NCI-H2081 treated with DMSO at 0.1 percent for 48 hours (cell line): ENCODE measurements at regions not wholly inside any gene's neighbourhood (a gene's known extent, or its start where the extent isn't known, plus 50 kb on each side); places are given as distances from the start of the nearest gene placed in this dataset.

Experiments used
- DNase-seq: peaks from one replicate; lab custom pipeline; 2025; lab: John Stamatoyannopoulos, UW

DNA sequence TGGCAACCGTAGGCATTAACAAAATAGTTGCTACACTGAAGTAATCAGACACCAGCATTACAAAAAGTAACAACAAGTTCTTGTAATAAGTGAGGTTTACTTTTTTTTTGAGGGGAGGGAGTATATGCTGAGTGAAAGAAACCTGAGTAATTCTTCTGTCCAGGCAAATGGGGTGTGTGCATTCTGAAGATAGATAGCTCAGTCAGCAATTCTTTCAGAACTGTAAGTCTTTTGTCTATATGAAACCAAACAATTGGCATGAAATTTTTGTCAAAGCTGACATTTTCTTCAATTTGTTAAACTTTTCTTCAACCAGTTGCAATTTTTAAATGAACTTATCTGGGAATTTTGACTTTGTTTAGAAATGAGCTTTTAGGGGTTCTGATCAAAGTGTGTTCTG lies 208.1 kb upstream of the THSD7B start:
- no peak for DNase-seq

DNA sequence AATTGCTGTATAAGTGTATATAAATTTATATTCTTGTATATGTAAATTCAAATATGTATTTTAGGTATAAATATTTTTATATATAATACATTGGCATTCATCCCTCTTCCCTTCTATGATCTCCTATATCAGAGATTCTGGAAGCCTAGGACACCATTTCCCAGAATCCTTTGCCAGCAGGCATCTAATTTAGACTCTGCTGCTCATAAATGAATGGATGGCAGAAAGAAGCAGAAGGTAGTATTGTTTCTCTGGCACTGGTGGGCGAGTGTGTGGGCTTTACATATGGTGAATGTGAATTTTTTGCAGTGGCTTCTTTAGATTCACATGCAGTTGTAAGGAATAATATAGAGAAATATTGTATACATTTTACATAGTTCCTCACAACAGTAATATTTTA lies 215.2 kb upstream of the THSD7B start:
- no peak for DNase-seq

- DNase-seq = no peak
Measured at GRCh38 chr2:136539355-136539754, 226.0 kb upstream of the THSD7B start.

- no peak for DNase-seq
Measured at GRCh38 chr2:136538489-136538888, 226.9 kb upstream of the THSD7B start.

DNA sequence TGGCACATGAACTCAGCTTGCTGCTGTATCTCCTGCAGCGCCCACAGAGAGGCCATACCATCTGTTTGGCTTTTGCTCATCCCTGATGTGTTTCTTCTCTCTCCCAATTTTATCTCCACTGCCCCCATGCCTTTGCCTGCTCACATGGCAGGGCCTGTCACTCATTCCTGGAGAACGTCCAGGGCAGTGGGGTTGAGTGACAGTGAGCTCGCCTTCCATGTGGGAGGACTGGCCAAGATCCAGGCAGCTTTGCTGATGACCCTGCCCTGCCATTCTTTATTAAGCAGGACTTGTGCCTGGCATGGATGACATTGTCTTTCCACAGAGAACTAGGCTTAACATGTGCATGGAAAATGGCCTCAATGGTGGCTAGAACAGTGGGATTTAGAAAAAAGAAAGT lies 230.5 kb upstream of the THSD7B start:
- DNase-seq = no peak

- DNase-seq = no peak
Measured at GRCh38 chr2:136532171-136532570, 233.2 kb upstream of the THSD7B start.

GRCh38 chr2:136531731-136532130 lies 233.6 kb upstream of the THSD7B start:
- no peak for DNase-seq

DNA sequence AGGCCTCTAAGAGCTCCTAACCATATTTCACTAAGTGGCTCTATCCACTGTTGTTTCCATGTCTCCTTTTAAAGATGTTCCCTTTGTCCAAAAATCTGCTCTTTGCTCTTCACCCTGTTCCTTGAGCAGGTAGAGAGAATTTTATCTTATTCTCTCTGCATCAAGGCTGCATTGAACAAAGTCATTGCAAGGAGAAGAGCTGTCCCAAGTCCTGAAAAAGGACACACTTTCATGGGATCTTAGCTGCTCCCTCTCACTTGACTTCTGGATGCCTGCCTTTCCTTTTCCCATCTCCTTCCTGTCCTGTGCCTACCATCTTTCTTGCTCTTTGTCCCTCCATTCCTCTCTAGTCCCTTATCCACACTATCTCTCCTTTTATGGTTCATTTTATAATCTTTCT lies 235.2 kb upstream of the THSD7B start:
- no peak for DNase-seq

DNA sequence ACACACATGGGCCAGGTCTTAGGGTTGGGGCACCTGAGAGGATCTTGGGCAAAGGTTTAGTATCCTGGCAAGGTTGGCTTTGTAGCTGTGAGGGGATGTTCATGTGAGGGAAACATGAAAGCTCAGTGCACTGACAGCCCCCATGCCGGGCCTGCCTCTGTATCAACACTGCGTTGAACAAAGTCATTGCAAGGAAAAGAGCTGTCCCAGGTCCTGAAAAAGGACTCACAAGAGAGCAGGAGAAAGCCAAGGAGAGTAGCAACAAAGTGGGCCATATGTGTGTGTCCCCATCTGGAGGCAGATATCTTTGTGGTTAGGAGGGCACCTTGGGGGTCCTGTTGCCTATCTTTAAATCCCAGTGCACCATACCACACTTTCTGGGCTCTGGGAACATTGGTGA lies 237.8 kb upstream of the THSD7B start:
- DNase-seq = no peak

GRCh38 chr2:136522724-136523123 lies 242.6 kb upstream of the THSD7B start:
- no peak for DNase-seq

DNA sequence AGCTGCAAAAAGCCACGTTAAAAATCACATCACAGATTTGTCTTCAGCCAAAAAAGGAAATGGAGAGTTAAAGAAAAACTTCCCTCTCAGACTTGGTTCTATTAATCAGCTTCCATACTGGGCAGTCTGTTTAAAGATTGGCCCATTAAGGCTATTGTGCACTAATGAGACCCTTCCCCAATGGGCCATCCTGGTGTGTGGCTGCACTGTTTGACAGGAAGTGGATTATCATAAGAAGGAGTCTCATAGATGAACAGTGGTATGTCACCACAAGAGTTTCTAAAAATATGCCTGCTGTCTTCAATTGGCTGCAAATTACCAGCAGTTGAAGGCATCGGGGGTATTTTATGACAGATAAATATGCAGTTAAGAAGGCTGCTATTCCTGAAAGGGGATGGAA lies 247.6 kb upstream of the THSD7B start:
- no peak for DNase-seq

DNA sequence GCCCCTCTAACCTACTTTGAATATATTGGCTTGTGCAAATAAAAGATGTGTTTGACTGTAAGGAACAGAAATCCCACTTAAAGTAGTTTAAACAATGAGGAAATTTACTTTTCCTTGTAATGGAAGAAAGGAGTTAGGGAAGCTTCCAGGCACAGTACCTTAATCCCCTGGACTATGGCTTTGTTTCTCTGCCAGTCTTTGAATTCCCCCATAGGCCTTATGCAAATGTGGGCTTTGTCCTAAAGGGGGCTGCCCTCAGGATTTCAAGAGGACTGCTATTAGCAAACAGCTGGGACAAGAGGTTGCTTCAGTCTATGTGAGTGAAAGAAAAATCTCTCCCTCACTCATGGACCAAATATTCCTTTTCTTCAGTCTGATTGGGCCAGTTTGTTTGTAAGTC lies 255.1 kb upstream of the THSD7B start:
- DNase-seq = no peak

GRCh38 chr2:136505462-136505861 lies 259.9 kb upstream of the THSD7B start:
- DNase-seq = no peak

DNA sequence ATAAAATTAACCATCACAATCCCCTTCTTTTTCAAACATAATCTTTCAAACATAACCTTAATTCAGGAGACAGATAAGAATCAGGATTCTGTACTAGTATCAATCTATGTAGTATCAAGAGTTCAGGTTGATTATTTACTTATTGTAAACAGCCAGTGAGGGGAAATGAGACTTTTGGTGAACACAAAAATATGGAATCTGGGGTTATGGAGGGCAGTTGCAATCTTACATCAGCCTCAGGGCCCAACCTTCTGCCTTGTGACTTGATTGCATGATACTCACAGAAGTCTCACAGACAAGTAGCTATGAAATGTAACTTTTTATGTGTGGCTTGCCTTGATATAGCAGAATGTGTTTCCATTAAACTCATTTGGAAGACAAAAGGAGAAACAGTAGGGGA lies 262.7 kb upstream of the THSD7B start:
- DNase-seq = no peak

DNA sequence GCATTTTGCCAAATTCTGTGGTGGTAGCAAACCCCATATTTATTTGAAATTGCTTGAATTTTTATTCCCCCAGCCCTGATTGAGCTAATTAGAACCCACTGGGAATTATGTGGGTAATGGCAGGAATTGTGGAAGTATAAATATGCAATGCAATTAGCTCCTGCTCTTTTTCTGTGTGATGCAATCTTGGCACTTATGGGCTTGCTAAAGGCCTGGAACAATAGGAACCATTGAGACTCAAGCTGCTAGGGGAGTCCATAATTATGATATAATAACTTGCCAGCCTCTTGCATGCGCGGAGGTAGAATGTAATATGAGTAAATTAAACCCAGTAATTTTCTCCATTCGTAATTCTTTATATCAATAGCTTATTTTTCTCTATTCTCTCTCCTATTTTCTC lies 267.6 kb upstream of the THSD7B start:
- DNase-seq = peak; percentile 39

- no peak for DNase-seq
Measured at GRCh38 chr2:136496966-136497365, 268.4 kb upstream of the THSD7B start.

DNA sequence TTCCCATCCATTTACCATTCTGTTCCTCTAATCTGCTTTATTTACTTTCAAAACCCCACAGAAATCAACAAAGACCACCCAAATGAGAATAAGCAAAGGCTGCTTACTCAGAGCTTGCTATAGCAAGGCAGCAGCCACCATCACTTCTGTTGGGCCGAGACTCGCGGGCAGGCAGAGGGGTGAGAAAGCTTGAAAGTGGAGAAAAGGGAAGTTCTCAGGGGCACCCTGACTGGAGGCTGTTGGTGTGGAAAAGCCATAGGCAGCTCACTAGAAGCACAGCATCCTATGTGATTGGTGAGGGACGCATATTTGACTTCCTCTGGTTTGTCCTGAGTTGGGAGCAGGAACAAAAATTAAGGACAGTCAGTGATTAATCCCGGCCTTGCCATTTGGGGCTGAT lies 269.7 kb upstream of the THSD7B start:
- DNase-seq = no peak

GRCh38 chr2:136492901-136493300 lies 272.4 kb upstream of the THSD7B start:
- DNase-seq = no peak

DNA sequence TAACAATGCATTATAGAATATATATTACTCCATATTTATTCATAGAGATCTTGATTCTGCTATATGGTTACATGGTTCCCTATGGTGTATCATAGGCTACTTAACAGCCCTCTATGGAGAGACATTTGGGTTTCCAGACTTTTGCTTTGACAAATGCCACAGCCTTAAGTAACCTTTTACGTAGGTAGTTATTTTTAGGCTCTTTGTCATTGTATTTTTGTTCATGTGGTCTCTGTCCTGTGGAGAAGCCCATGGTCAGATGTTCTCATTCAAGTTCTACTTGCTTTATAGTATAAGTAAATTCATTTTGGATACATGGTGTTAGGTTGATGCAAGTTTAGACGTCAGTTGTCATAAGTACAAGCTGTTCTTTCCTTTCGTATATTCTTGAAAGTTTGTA lies 275.2 kb upstream of the THSD7B start:
- DNase-seq = no peak

- DNase-seq = no peak
Measured at GRCh38 chr2:136487421-136487820, 277.9 kb upstream of the THSD7B start.

- no peak for DNase-seq
Measured at GRCh38 chr2:136486115-136486514, 279.2 kb upstream of the THSD7B start.

DNA sequence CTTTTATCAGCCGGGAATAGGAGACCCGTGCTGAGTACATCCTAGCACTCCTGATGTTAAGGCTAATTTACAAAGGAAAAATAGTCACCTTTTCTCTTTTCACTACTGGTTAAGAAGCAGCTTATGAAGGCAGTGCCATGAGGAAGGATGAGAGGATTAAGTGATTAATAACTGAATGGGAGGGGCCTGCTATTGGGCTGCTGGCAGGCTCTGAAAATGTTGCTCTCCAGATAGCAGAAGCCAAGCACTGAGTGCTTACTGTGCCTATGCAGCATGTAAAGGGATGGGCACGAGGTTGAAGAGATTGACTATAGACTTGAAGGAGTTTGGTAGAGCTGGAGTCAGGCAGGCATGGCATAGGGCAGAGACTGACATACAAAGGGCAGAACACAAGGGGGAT lies 282.4 kb upstream of the THSD7B start:
- DNase-seq = no peak

- DNase-seq = no peak
Measured at GRCh38 chr2:136482006-136482405, 283.3 kb upstream of the THSD7B start.

- no peak for DNase-seq
Measured at GRCh38 chr2:136479696-136480095, 285.6 kb upstream of the THSD7B start.

- DNase-seq = peak; percentile 5
Measured at GRCh38 chr2:136468799-136469369, 296.5 kb upstream of the THSD7B start.
